Liver (tissue), 8 donors: ENCODE measurements at regions not wholly inside any gene's neighbourhood (a gene's known extent, or its start where the extent isn't known, plus 50 kb on each side); places are given as distances from the start of the nearest gene placed in this dataset.

Experiments used
- DNase-seq: peaks from one replicate; pipeline ENCODE4 v3.0.0-alpha.2; 2017; ENCODE audit warnings: low spot score
- H3K27ac ChIP-seq, 2 donors: one replicate each; pipeline ENCODE4 v1.7.0; 2013; ENCODE audit warnings: inconsistent platforms in 2 of 2, low read length in 2 of 2, control low read depth in 1 of 2, low read depth in 1 of 2, mild to moderate bottlenecking in 1 of 2
- H3K27me3 ChIP-seq, 4 donors: one replicate each; pipeline versions ENCODE4 v1.6.1 to v1.7.0; 2013; ENCODE audit warnings: low read length in 3 of 4, inconsistent platforms in 1 of 4, mild to moderate bottlenecking in 1 of 4, moderate library complexity in 1 of 4; ENCODE audit not compliant: control insufficient read depth in 4 of 4, insufficient read depth in 4 of 4
- H3K36me3 ChIP-seq, 4 donors: one replicate each; pipeline versions ENCODE4 v1.6.1 to v1.7.0; 2013; ENCODE audit warnings: low read length in 3 of 4, mild to moderate bottlenecking in 3 of 4, low read depth in 1 of 4, moderate library complexity in 1 of 4; ENCODE audit not compliant: control insufficient read depth in 4 of 4, insufficient read depth in 3 of 4
- H3K4me1 ChIP-seq, 4 donors: one replicate each; pipeline versions ENCODE4 v1.6.1 to v1.7.0; 2013; ENCODE audit warnings: low read length in 3 of 4, mild to moderate bottlenecking in 3 of 4, moderate library complexity in 1 of 4; ENCODE audit not compliant: control insufficient read depth in 4 of 4, insufficient read depth in 4 of 4
- H3K4me3 ChIP-seq, 3 donors: one replicate each; pipeline versions ENCODE4 v1.6.1 to v1.7.0; 2013; ENCODE audit warnings: low read length in 3 of 3, control low read depth in 1 of 3, low read depth in 1 of 3, mild to moderate bottlenecking in 1 of 3
- H3K9ac ChIP-seq, 2 donors: one replicate each; pipeline ENCODE4 v1.7.0; 2013; ENCODE audit warnings: low read length in 2 of 2, mild to moderate bottlenecking in 2 of 2, moderate library complexity in 2 of 2, control low read depth in 1 of 2, low read depth in 1 of 2
- H3K9me3 ChIP-seq, 4 donors: one replicate each; pipeline versions ENCODE4 v1.6.1 to v1.7.0; 2013; ENCODE audit warnings: low read length in 3 of 4; ENCODE audit not compliant: control insufficient read depth in 4 of 4
- ATF3 ChIP-seq: IDR thresholded peaks from 2 replicates; pipeline ENCODE4 v1.6.1; 2016; ENCODE audit warnings: antibody characterized with exemption
- CTCF ChIP-seq: fragments of 150-350 bp; IDR thresholded peaks from 2 replicates; pipeline ENCODE4 v1.5.1; 2017; ENCODE audit warnings: improper control_type of control experiment, low read depth, low read length; ENCODE audit not compliant: missing input control
- EGR1 ChIP-seq, 2 donors: IDR thresholded peaks; 2 replicates each; pipeline ENCODE4 v1.6.1; 2016 to 2018; ENCODE audit warnings: antibody characterized with exemption in 2 of 2, low read depth in 2 of 2
- FOXA1 ChIP-seq: IDR thresholded peaks from 2 replicates; pipeline ENCODE4 v1.6.1; 2016; ENCODE audit warnings: antibody characterized with exemption
- GABPA ChIP-seq, 2 donors: IDR thresholded peaks in 1 of 2; conservative IDR thresholded peaks in 1 of 2; 2 replicates each; pipeline ENCODE4 v1.6.1; 2016; ENCODE audit warnings: antibody characterized with exemption in 2 of 2, mild to moderate bottlenecking in 1 of 2, moderate library complexity in 1 of 2
- HNF4G ChIP-seq: IDR thresholded peaks from 2 replicates; pipeline ENCODE4 v1.6.1; 2016; ENCODE audit warnings: antibody characterized with exemption
- JUND ChIP-seq, 2 donors: IDR thresholded peaks; 2 replicates each; pipeline ENCODE4 v1.6.1; 2016; ENCODE audit warnings: antibody characterized with exemption in 2 of 2
- MAX ChIP-seq: IDR thresholded peaks from 2 replicates; pipeline ENCODE4 v1.6.1; 2016; ENCODE audit warnings: antibody characterized with exemption
- RAD21 ChIP-seq, 2 donors: IDR thresholded peaks; 2 replicates each; pipeline ENCODE4 v1.6.1; 2016; ENCODE audit warnings: antibody characterized with exemption in 2 of 2, mild to moderate bottlenecking in 2 of 2
- RXRA ChIP-seq, 2 donors: IDR thresholded peaks; 2 replicates each; pipeline ENCODE4 v1.6.1; 2017 to 2018; ENCODE audit warnings: antibody characterized with exemption in 2 of 2, mild to moderate bottlenecking in 1 of 2
- TAF1 ChIP-seq: conservative IDR thresholded peaks from 2 replicates; pipeline ENCODE4 v1.6.1; 2016; ENCODE audit warnings: antibody characterized with exemption, mild to moderate bottlenecking
- YY1 ChIP-seq: IDR thresholded peaks from 2 replicates; pipeline ENCODE4 v1.6.1; 2016; ENCODE audit warnings: antibody characterized with exemption, mild to moderate bottlenecking
- ZBTB33 ChIP-seq: IDR thresholded peaks from 2 replicates; pipeline ENCODE4 v1.6.1; 2016; ENCODE audit warnings: antibody characterized with exemption
- WGBS: extraction: QIAGEN DNeasy Blood & Tissue Kit; methylation state at CpG from one replicate; pipeline ENCODE4 v1.1.7; 2013; 5-methylcytosine and 5-hydroxymethylcytosine counted together
- donor health status: healthy.
- donor health status: healthy.
- donor health status: healthy.
- donor health status: healthy.
- donor health status: healthy.

- DNase-seq, result no peak
- H3K9ac ChIP-seq, result no peak overlapping the region
- H3K4me1 ChIP-seq, result no peaks in the 10 kb centered on the region
- no peak for TF ChIP-seq MAX
- no peak for TF ChIP-seq RXRA (IDR thresholded peaks at IDR 0.05)
- no peak for TF ChIP-seq EGR1 (IDR thresholded peaks at IDR 0.05; ENCODE audit: low read depth in 2 of 2)
- no peak for TF ChIP-seq CTCF
- TF ChIP-seq TAF1, result no peak
- TF ChIP-seq ZBTB33, result no peak
- TF ChIP-seq GABPA (IDR thresholded peaks at IDR 0.05 in 1 of 2, conservative IDR thresholded peaks at IDR 0.05 in 1 of 2), result no peak
- TF ChIP-seq FOXA1, result no peak
- H3K27me3 ChIP-seq, result peaks cover 0 to 4% (median 0%) of the 10 kb centered on the region in 4 donors
- no peaks in the 10 kb centered on the region for H3K36me3 ChIP-seq
- 78% methylated on average over 5 of the region's 5 CpGs for WGBS
- no peak overlapping the region for H3K4me3 ChIP-seq
- no peaks in the 10 kb centered on the region for H3K9me3 ChIP-seq
- no peak overlapping the region for H3K27ac ChIP-seq
These were observed 413.7 kb downstream of the TCERG1L start for GRCh38 chr10:130897815-130898214.

- DNase-seq, result no peak
- H3K4me1 ChIP-seq, result no peaks in the 10 kb centered on the region
- no peaks in the 10 kb centered on the region for H3K9me3 ChIP-seq
- no peak overlapping the region for H3K9ac ChIP-seq
- no peaks in the 10 kb centered on the region for H3K36me3 ChIP-seq
- H3K4me3 ChIP-seq, result no peak overlapping the region
- H3K27me3 ChIP-seq, result peaks cover 0 to 4% (median 0%) of the 10 kb centered on the region in 4 donors
- H3K27ac ChIP-seq, result no peak overlapping the region
- TF ChIP-seq JUND (IDR thresholded peaks at IDR 0.05) (no peak), CTCF (no peak)
- WGBS, result 70% methylated on average over 6 of the region's 6 CpGs
These were observed 413.1 kb downstream of the TCERG1L start for GRCh38 chr10:130898381-130898780.

- Histone ChIP-seq H3K27me3 (no peaks in the 10 kb centered on the region), H3K4me1 (no peaks in the 10 kb centered on the region), H3K36me3 (no peaks in the 10 kb centered on the region), H3K4me3 (no peak overlapping the region), H3K27ac (no peak overlapping the region), H3K9ac (no peak overlapping the region), H3K9me3 (no peaks in the 10 kb centered on the region)
- no peak for TF ChIP-seq ATF3
- TF ChIP-seq CTCF, result no peak
- TF ChIP-seq RAD21 (IDR thresholded peaks at IDR 0.05), result no peak
- TF ChIP-seq FOXA1, result no peak
- no peak for TF ChIP-seq RXRA (IDR thresholded peaks at IDR 0.05)
- TF ChIP-seq HNF4G, result no peak
- TF ChIP-seq JUND (IDR thresholded peaks at IDR 0.05), result no peak
- TF ChIP-seq YY1, result no peak
- no peak for DNase-seq
- WGBS, result 83% methylated on average over 12 of the region's 12 CpGs
These were observed 411.7 kb downstream of the TCERG1L start for GRCh38 chr10:130899856-130900255.
